GM23248 (cell line): ENCODE measurements at regions not wholly inside any gene's neighbourhood (a gene's known extent, or its start where the extent isn't known, plus 50 kb on each side); places are given as distances from the start of the nearest gene placed in this dataset.

Experiments
- DNase-seq: peaks from one replicate; pipeline ENCODE4 v3.0.0-alpha.2; 2015
- H2AFZ ChIP-seq: fragments of 200-600 bp; sonication (generic); 2 replicates; pipeline ENCODE4 v1.6.1; 2016; ENCODE audit warnings: antibody characterized with exemption
- H3F3A ChIP-seq: fragments of 200-600 bp; sonication (generic); 2 replicates; pipeline ENCODE4 v1.6.1; 2016; ENCODE audit warnings: mild to moderate bottlenecking, antibody characterized with exemption, mixed run types; ENCODE audit not compliant: insufficient read depth
- H3K27ac ChIP-seq: fragments of 200-600 bp; sonication (generic); 2 replicates; pipeline ENCODE4 v1.5.1; 2016; ENCODE audit warnings: mild to moderate bottlenecking
- H3K27me3 ChIP-seq: fragments of 200-600 bp; sonication (generic); replicated peaks from 2 replicates; pipeline ENCODE4 v1.6.1; 2016; ENCODE audit warnings: mild to moderate bottlenecking; ENCODE audit not compliant: insufficient read depth
- H3K36me3 ChIP-seq: fragments of 200-600 bp; sonication (generic); 2 replicates; pipeline ENCODE4 v1.6.1; 2016; ENCODE audit warnings: low read depth, mild to moderate bottlenecking
- H3K4me1 ChIP-seq: fragments of 200-600 bp; sonication (generic); 2 replicates; pipeline ENCODE4 v1.6.1; 2016; ENCODE audit warnings: mild to moderate bottlenecking; ENCODE audit not compliant: insufficient read depth
- H3K4me2 ChIP-seq: fragments of 200-600 bp; sonication (generic); one replicate; pipeline ENCODE4 v1.6.1; 2016; ENCODE audit warnings: mild to moderate bottlenecking; ENCODE audit not compliant: unreplicated experiment
- H3K4me3 ChIP-seq: fragments of 200-600 bp; sonication (generic); 2 replicates; pipeline ENCODE4 v1.5.1; 2016; ENCODE audit warnings: mild to moderate bottlenecking
- H3K79me2 ChIP-seq: fragments of 200-600 bp; sonication (generic); 2 replicates; pipeline ENCODE4 v1.6.1; 2016; ENCODE audit warnings: mild to moderate bottlenecking; ENCODE audit not compliant: insufficient read depth
- H3K9ac ChIP-seq: fragments of 200-600 bp; sonication (generic); 2 replicates; pipeline ENCODE4 v1.6.1; 2016; ENCODE audit warnings: mild to moderate bottlenecking
- H3K9me2 ChIP-seq: fragments of 200-600 bp; sonication (generic); 2 replicates; pipeline ENCODE4 v1.6.1; 2016; ENCODE audit warnings: mixed run types, mild to moderate bottlenecking, moderate library complexity; ENCODE audit not compliant: insufficient read depth
- H3K9me3 ChIP-seq: fragments of 200-600 bp; sonication (generic); one replicate; pipeline ENCODE4 v1.6.1; 2017; ENCODE audit warnings: low read depth
- H4K20me1 ChIP-seq: fragments of 200-600 bp; sonication (generic); 2 replicates; pipeline ENCODE4 v1.6.0; 2016; ENCODE audit not compliant: insufficient read depth
- EZH2 ChIP-seq: fragments of 200-600 bp; sonication (generic); IDR thresholded peaks from 2 replicates; pipeline ENCODE4 v1.6.1; 2018; ENCODE audit warnings: antibody characterized with exemption, mild to moderate bottlenecking; ENCODE audit not compliant: insufficient read depth, poor library complexity, severe bottlenecking
- EZH2phosphoT487 ChIP-seq: fragments of 200-600 bp; sonication (generic); IDR thresholded peaks from 2 replicates; pipeline ENCODE4 v1.6.1; 2018; ENCODE audit warnings: antibody characterized with exemption, moderate library complexity, mild to moderate bottlenecking, low read depth; ENCODE audit not compliant: insufficient read depth
- WGBS, 2 experiments: methylation state at CpG; one replicate each; pipeline ENCODE4 v1.1.6; 2015 to 2017; ENCODE audit warnings: low lambda C conversion rate in 2 of 2, low coverage in 1 of 2; ENCODE audit errors: missing lambda C conversion rate in 2 of 2; 5-methylcytosine and 5-hydroxymethylcytosine counted together
- in situ Hi-C: fragments of 300-500 bp; cut with MboI; formaldehyde crosslinking; loops from 2 replicates; pipeline ENCODE4 v1.15.0; 2020

- H4K20me1 ChIP-seq = no peaks in the 10 kb centered on the region
- H3F3A ChIP-seq = no peaks in the 10 kb centered on the region
- no peak for DNase-seq
- no peak overlapping the region for H3K4me3 ChIP-seq
- H3K4me2 ChIP-seq = no peak overlapping the region
- H3K9me3 ChIP-seq = no peaks in the 10 kb centered on the region
- no peak overlapping the region for H3K27ac ChIP-seq
- in situ Hi-C loops = no loop called here
- 3 to 11% methylated on average over 3 of the region's 3 CpGs for WGBS, 2 experiments
- H3K79me2 ChIP-seq = no peaks in the 10 kb centered on the region
- no peaks in the 10 kb centered on the region for H3K36me3 ChIP-seq
- TF ChIP-seq EZH2phosphoT487 = no peak
- TF ChIP-seq EZH2 = no peak
- no peak overlapping the region for H2AFZ ChIP-seq
- no peaks in the 10 kb centered on the region for H3K9me2 ChIP-seq
- peaks cover 11% of the 10 kb centered on the region; the same call in 1 of the 2 replicates for H3K27me3 ChIP-seq
- no peaks in the 10 kb centered on the region for H3K4me1 ChIP-seq
- H3K9ac ChIP-seq = no peak overlapping the region
Measured at GRCh38 chr13:95361686-95362085, 60.4 kb upstream of the ABCC4 start.

GRCh38 chr13:95362666-95363065 lies 61.4 kb upstream of the ABCC4 start:
- no peaks in the 10 kb centered on the region for H3F3A ChIP-seq
- TF ChIP-seq EZH2phosphoT487 = no peak
- no peak for TF ChIP-seq EZH2
- in situ Hi-C loops = no loop called here

GRCh38 chr13:95367309-95367843 lies 66.1 kb upstream of the ABCC4 start:
- Histone ChIP-seq H3K9ac (no peak overlapping the region), H3F3A (no peaks in the 10 kb centered on the region), H3K9me2 (no peaks in the 10 kb centered on the region), H3K27ac (no peak overlapping the region), H2AFZ (no peak overlapping the region), H4K20me1 (no peaks in the 10 kb centered on the region), H3K27me3 (no peaks in the 10 kb centered on the region), H3K36me3 (no peaks in the 10 kb centered on the region), H3K4me3 (no peak overlapping the region), H3K4me2 (no peak overlapping the region), H3K79me2 (no peaks in the 10 kb centered on the region), H3K9me3 (no peaks in the 10 kb centered on the region), H3K4me1 (no peaks in the 10 kb centered on the region)
- TF ChIP-seq EZH2 = no peak
- no peak for TF ChIP-seq EZH2phosphoT487
- in situ Hi-C loops = no loop called here
- DNase-seq = no peak
- 22 to 25% methylated on average over 6 of the region's 6 CpGs for WGBS, 2 experiments

More at GRCh38 chr13:95362666-95363065, 61.4 kb upstream of the ABCC4 start:
- H3K9ac ChIP-seq = no peak overlapping the region
- no peaks in the 10 kb centered on the region for H3K9me3 ChIP-seq
- H3K36me3 ChIP-seq = no peaks in the 10 kb centered on the region
- H4K20me1 ChIP-seq = no peaks in the 10 kb centered on the region
- no peaks in the 10 kb centered on the region for H3K9me2 ChIP-seq
- no peak overlapping the region for H2AFZ ChIP-seq
- 29% methylated on average over 5 of the region's 5 CpGs for WGBS, 2 experiments
- no peak overlapping the region for H3K4me2 ChIP-seq
- H3K27ac ChIP-seq = no peak overlapping the region
- no peak overlapping the region for H3K4me3 ChIP-seq
- no peak for DNase-seq
- no peaks in the 10 kb centered on the region for H3K4me1 ChIP-seq
- H3K79me2 ChIP-seq = no peaks in the 10 kb centered on the region
- H3K27me3 ChIP-seq = peaks cover 11% of the 10 kb centered on the region; the same call in 1 of the 2 replicates

GRCh38 chr13:95368998-95369397 lies 67.7 kb upstream of the ABCC4 start:
- Histone ChIP-seq H3F3A (no peaks in the 10 kb centered on the region), H3K4me3 (no peak overlapping the region), H3K9me3 (no peaks in the 10 kb centered on the region), H3K4me1 (no peaks in the 10 kb centered on the region), H3K9ac (no peak overlapping the region), H3K9me2 (no peaks in the 10 kb centered on the region), H2AFZ (no peak overlapping the region), H3K27ac (no peak overlapping the region), H3K36me3 (no peaks in the 10 kb centered on the region), H4K20me1 (no peaks in the 10 kb centered on the region), H3K27me3 (no peaks in the 10 kb centered on the region), H3K79me2 (no peaks in the 10 kb centered on the region), H3K4me2 (no peak overlapping the region)
- in situ Hi-C loops = no loop called here
- TF ChIP-seq EZH2phosphoT487 = no peak
- TF ChIP-seq EZH2 = no peak
- WGBS, 2 experiments = 49 to 56% methylated on average over 4 of the region's 4 CpGs
- no peak for DNase-seq

GRCh38 chr13:95375706-95376105 lies 74.5 kb upstream of the ABCC4 start:
- 0 to 5% methylated on average over 1 of the region's 1 CpG for WGBS, 2 experiments
- DNase-seq = no peak
- Histone ChIP-seq H3K36me3 (no peaks in the 10 kb centered on the region), H2AFZ (no peak overlapping the region), H3K9me3 (no peaks in the 10 kb centered on the region), H3F3A (no peaks in the 10 kb centered on the region), H3K9ac (no peak overlapping the region), H3K4me1 (peaks cover 4% of the 10 kb centered on the region; the same call in 1 of the 2 replicates), H3K27me3 (peaks cover 22% of the 10 kb centered on the region), H3K9me2 (no peaks in the 10 kb centered on the region), H4K20me1 (no peaks in the 10 kb centered on the region), H3K79me2 (no peaks in the 10 kb centered on the region), H3K4me3 (no peak overlapping the region), H3K27ac (no peak overlapping the region), H3K4me2 (no peak overlapping the region)
- in situ Hi-C loops = no loop called here
- TF ChIP-seq EZH2 = no peak
- no peak for TF ChIP-seq EZH2phosphoT487
